ENCODE measurements at regions not wholly inside any gene's neighbourhood (a gene's known extent, or its start where the extent isn't known, plus 50 kb on each side); places are given as distances from the start of the nearest gene placed in this dataset.
"Not testable (repeated sequence)": the region's sequence is repeated elsewhere in the genome, so short reads cannot be mapped to it uniquely, and the experiment has no call there.

DNA sequence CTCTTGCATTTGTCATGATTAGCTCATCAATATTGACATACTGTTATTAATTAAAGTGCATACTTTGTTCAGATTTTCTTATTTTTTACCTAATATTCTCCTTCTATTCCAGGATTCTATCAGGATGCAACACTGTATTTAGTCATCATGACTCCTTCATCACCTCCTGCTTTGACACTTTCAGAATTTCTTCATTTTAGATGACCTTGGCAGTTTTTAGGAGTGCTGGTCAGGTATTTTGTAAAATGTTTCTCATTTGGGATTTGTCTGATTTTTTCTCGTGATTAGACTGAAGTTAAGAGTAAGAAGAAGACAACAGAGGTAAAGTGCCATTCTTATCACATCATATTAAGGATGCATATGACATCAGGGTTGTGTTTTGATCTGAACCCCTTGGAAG, 167.0 kb upstream of the FOXG1 start:
- Histone ChIP-seq H3K4me1 (ENCODE audit: control insufficient read depth, insufficient read depth, low read length) (no peaks in the 10 kb centered on the region), H3K36me3 (ENCODE audit: control insufficient read depth, insufficient read depth, low read length) (no peaks in the 10 kb centered on the region), H3K9ac (ENCODE audit: low read depth, low read length) (no peak overlapping the region), H3K27me3 (ENCODE audit: control insufficient read depth, insufficient read depth, low read length) (no peaks in the 10 kb centered on the region), H3K4me3 (ENCODE audit: low read depth, low read length) (no peak overlapping the region), H3K9me3 (ENCODE audit: control insufficient read depth, insufficient read depth, low read length) (no peaks in the 10 kb centered on the region)

DNA sequence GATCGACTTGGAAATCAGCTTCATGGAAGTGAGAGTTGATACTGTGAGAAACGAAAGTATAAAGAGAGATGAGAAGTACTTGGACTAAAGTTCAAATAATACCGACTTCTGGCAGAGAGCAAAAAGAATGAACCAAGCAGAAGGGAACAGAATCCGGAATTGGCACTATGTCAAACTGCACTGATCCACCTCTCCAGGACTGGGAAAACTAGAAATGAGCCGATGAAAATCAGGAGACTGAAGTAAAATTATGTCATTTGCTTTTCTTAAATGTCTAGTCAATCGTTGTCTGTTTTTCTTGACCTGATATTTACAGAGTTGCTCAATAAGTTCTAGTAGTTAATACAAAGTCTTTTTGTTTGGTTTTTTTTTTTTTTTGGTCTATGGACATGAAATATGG, 163.0 kb upstream of the FOXG1 start:
- Histone ChIP-seq H3K9me3 (ENCODE audit: control insufficient read depth, insufficient read depth, low read length) (no peaks in the 10 kb centered on the region), H3K27me3 (ENCODE audit: control insufficient read depth, insufficient read depth, low read length) (no peaks in the 10 kb centered on the region), H3K9ac (ENCODE audit: low read depth, low read length) (no peak overlapping the region), H3K4me3 (ENCODE audit: low read depth, low read length) (no peak overlapping the region), H3K36me3 (ENCODE audit: control insufficient read depth, insufficient read depth, low read length) (no peaks in the 10 kb centered on the region), H3K4me1 (ENCODE audit: control insufficient read depth, insufficient read depth, low read length) (no peaks in the 10 kb centered on the region)

DNA sequence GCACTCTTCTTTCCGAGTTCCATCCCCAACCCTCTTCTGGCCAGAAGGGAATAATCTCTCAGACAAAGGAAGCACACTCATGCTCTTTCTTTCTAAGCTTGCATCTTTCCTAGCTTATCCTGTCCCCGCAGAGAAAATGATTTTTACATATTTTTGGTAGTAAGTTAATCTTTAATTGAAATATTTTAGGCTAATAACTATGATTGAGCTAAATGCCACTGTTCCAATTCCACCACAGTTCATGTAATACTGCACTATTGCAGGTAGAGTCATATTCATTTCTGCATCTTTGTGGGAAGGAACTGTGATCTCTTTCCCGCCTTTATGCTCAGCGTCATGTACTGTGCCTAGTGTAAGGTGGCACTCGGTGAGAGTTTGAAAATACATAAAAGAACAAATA, 158.9 kb upstream of the FOXG1 start:
- no peaks in the 10 kb centered on the region for H3K9me3 ChIP-seq (ENCODE audit: control insufficient read depth, insufficient read depth, low read length)
- no peak overlapping the region for H3K4me3 ChIP-seq (ENCODE audit: low read depth, low read length)
- H3K27me3 ChIP-seq (ENCODE audit: control insufficient read depth, insufficient read depth, low read length): no peaks in the 10 kb centered on the region
- no peak overlapping the region for H3K9ac ChIP-seq (ENCODE audit: low read depth, low read length)
- no peaks in the 10 kb centered on the region for H3K4me1 ChIP-seq (ENCODE audit: control insufficient read depth, insufficient read depth, low read length)
- H3K36me3 ChIP-seq (ENCODE audit: control insufficient read depth, insufficient read depth, low read length): no peaks in the 10 kb centered on the region

DNA sequence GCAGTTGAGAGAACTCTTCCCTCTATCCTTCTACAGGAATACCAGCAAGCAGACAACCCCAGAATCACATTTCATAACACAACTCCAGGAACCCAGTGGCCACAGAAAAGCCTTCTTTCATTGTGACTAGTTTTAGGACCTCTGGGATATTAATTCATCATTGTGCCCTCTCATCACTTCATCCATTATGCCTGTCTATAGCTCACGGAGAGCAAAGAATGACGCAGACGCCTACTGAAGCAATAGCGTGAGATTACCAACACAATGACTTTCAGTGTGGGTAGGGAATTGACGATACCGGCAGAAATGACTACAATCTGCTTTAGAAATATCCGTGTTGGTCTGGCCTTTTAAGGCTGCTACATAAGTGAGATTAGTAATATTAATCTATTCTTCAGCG, 158.1 kb upstream of the FOXG1 start:
- Histone ChIP-seq H3K4me1 (ENCODE audit: control insufficient read depth, insufficient read depth, low read length) (no peaks in the 10 kb centered on the region), H3K9me3 (ENCODE audit: control insufficient read depth, insufficient read depth, low read length) (no peaks in the 10 kb centered on the region), H3K36me3 (ENCODE audit: control insufficient read depth, insufficient read depth, low read length) (no peaks in the 10 kb centered on the region), H3K27me3 (ENCODE audit: control insufficient read depth, insufficient read depth, low read length) (no peaks in the 10 kb centered on the region), H3K9ac (ENCODE audit: low read depth, low read length) (no peak overlapping the region), H3K4me3 (ENCODE audit: low read depth, low read length) (no peak overlapping the region)

DNA sequence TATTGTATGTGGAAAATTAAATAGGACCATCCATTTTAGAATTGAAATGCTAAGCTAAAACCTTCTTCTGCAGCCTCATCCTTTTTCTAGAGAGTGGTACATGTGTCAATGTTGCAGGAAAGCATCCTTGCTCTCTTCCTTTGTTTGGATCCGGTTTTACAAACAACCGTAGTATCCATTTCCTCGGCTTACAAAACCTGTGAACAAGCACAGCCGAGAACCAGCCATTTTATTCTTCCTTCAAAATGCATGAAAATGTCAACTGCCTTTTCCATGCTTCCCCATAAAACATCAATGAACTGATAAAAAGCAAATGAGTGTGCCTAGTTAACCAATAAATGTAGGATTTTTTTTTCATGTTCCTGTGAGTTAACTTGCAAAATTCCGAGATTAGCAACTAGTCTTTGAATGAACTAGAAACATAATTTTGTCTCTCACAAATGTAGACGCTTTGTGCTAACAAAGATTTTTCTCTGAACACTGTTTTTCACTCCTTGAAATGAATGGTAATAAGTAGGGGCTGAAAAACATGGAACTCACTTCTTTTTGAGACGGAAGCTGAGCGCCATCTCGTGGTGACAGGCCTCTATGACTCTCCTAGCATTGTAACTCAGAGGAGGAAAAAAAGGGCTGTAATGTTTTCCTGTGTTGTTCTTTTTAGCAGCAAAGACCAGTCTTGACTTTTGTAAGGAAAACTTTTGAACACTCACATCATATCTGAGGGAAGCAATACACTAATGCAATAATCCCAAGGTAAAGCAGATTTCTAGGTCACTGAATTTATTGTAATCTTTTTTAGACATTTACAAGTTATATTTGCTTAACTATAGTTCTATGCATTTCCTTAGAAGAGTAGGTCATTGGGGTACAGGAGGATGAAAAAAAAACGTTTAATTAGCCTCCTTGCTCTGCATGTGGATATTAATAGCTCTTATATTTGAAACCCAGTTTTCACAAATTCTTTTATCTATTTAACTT, 157.4 kb upstream of the FOXG1 start:
- no peaks in the 10 kb centered on the region for H3K36me3 ChIP-seq (ENCODE audit: control insufficient read depth, insufficient read depth, low read length)
- H3K4me3 ChIP-seq (ENCODE audit: low read depth, low read length): no peak overlapping the region
- no peak overlapping the region for H3K9ac ChIP-seq (ENCODE audit: low read depth, low read length)
- no peaks in the 10 kb centered on the region for H3K27me3 ChIP-seq (ENCODE audit: control insufficient read depth, insufficient read depth, low read length)
- no peaks in the 10 kb centered on the region for H3K9me3 ChIP-seq (ENCODE audit: control insufficient read depth, insufficient read depth, low read length)
- H3K4me1 ChIP-seq (ENCODE audit: control insufficient read depth, insufficient read depth, low read length): no peaks in the 10 kb centered on the region

DNA sequence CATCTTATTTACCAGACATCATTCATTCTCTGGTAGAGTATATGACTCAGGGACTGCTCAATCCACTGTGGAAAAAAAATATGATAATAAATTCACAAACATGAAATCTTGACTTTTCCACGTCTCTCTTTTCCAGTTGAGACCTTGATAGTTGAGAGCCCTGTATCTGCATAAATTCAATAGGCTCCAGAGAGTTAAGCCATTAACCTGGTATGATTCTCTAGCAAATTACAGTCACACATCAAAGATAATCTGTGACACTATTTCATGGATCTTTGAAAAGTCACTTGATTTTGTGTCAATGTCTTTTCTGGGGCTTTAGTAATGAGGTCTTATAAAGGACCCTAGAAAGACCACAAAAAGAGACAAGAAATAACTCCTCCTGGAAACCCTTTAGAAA, 154.2 kb upstream of the FOXG1 start:
- H3K9ac ChIP-seq (ENCODE audit: low read depth, low read length): no peak overlapping the region
- H3K27me3 ChIP-seq (ENCODE audit: control insufficient read depth, insufficient read depth, low read length): no peaks in the 10 kb centered on the region
- no peak overlapping the region for H3K4me3 ChIP-seq (ENCODE audit: low read depth, low read length)
- no peaks in the 10 kb centered on the region for H3K9me3 ChIP-seq (ENCODE audit: control insufficient read depth, insufficient read depth, low read length)
- H3K4me1 ChIP-seq (ENCODE audit: control insufficient read depth, insufficient read depth, low read length): no peaks in the 10 kb centered on the region
- no peaks in the 10 kb centered on the region for H3K36me3 ChIP-seq (ENCODE audit: control insufficient read depth, insufficient read depth, low read length)

- no peaks in the 10 kb centered on the region for H3K9me3 ChIP-seq (ENCODE audit: control insufficient read depth, insufficient read depth, low read length)
- no peaks in the 10 kb centered on the region for H3K36me3 ChIP-seq (ENCODE audit: control insufficient read depth, insufficient read depth, low read length)
- H3K9ac ChIP-seq (ENCODE audit: low read depth, low read length): no peak overlapping the region
- no peak overlapping the region for H3K4me3 ChIP-seq (ENCODE audit: low read depth, low read length)
- H3K4me1 ChIP-seq (ENCODE audit: control insufficient read depth, insufficient read depth, low read length): no peaks in the 10 kb centered on the region
- no peaks in the 10 kb centered on the region for H3K27me3 ChIP-seq (ENCODE audit: control insufficient read depth, insufficient read depth, low read length)
These were observed 153.1 kb upstream of the FOXG1 start for GRCh38 chr14:28613532-28613931.

GRCh38 chr14:28626780-28627179, 139.8 kb upstream of the FOXG1 start:
- Histone ChIP-seq H3K9me3 (ENCODE audit: control insufficient read depth, insufficient read depth, low read length) (no peaks in the 10 kb centered on the region), H3K36me3 (ENCODE audit: control insufficient read depth, insufficient read depth, low read length) (no peaks in the 10 kb centered on the region), H3K4me1 (ENCODE audit: control insufficient read depth, insufficient read depth, low read length) (no peaks in the 10 kb centered on the region), H3K27me3 (ENCODE audit: control insufficient read depth, insufficient read depth, low read length) (no peaks in the 10 kb centered on the region), H3K9ac (ENCODE audit: low read depth, low read length) (no peak overlapping the region), H3K4me3 (ENCODE audit: low read depth, low read length) (no peak overlapping the region)

GRCh38 chr14:28629328-28630004, 137.1 kb upstream of the FOXG1 start:
- Histone ChIP-seq H3K4me3 (ENCODE audit: low read depth, low read length) (no peak overlapping the region), H3K4me1 (ENCODE audit: control insufficient read depth, insufficient read depth, low read length) (no peaks in the 10 kb centered on the region), H3K9ac (ENCODE audit: low read depth, low read length) (no peak overlapping the region), H3K27me3 (ENCODE audit: control insufficient read depth, insufficient read depth, low read length) (no peaks in the 10 kb centered on the region), H3K9me3 (ENCODE audit: control insufficient read depth, insufficient read depth, low read length) (no peaks in the 10 kb centered on the region), H3K36me3 (ENCODE audit: control insufficient read depth, insufficient read depth, low read length) (no peaks in the 10 kb centered on the region)

DNA sequence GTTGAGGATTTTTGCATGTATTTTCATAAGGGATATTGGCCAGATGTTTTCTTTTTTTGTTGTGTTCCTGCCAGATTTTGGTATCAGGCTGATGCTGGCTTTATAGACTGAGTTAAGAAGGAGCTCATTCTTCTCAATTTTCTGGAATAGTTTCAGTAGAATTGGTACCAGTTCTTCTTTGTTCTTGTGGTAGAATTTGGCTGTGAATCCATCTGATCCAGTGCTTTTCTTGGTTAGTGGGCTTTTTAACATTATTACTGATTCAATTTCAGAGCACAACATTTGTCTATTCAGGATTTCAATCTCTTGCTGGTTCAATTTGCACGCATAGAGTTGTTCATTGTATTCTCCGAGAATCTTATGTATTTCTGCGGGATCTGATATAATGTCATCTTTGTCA, 136.5 kb upstream of the FOXG1 start:
- no peaks in the 10 kb centered on the region for H3K9me3 ChIP-seq (ENCODE audit: control insufficient read depth, insufficient read depth, low read length)
- no peaks in the 10 kb centered on the region for H3K36me3 ChIP-seq (ENCODE audit: control insufficient read depth, insufficient read depth, low read length)
- no peaks in the 10 kb centered on the region for H3K27me3 ChIP-seq (ENCODE audit: control insufficient read depth, insufficient read depth, low read length)
- no peaks in the 10 kb centered on the region for H3K4me1 ChIP-seq (ENCODE audit: control insufficient read depth, insufficient read depth, low read length)
- H3K9ac ChIP-seq (ENCODE audit: low read depth, low read length): no peak overlapping the region
- no peak overlapping the region for H3K4me3 ChIP-seq (ENCODE audit: low read depth, low read length)

GRCh38 chr14:28635387-28635786, 131.2 kb upstream of the FOXG1 start:
- Histone ChIP-seq H3K27me3 (ENCODE audit: control insufficient read depth, insufficient read depth, low read length) (no peaks in the 10 kb centered on the region), H3K36me3 (ENCODE audit: control insufficient read depth, insufficient read depth, low read length) (no peaks in the 10 kb centered on the region), H3K9ac (ENCODE audit: low read depth, low read length) (peak overlapping the region; percentile 26), H3K4me3 (ENCODE audit: low read depth, low read length) (no peak overlapping the region), H3K4me1 (ENCODE audit: control insufficient read depth, insufficient read depth, low read length) (no peaks in the 10 kb centered on the region), H3K9me3 (ENCODE audit: control insufficient read depth, insufficient read depth, low read length) (no peaks in the 10 kb centered on the region)

DNA sequence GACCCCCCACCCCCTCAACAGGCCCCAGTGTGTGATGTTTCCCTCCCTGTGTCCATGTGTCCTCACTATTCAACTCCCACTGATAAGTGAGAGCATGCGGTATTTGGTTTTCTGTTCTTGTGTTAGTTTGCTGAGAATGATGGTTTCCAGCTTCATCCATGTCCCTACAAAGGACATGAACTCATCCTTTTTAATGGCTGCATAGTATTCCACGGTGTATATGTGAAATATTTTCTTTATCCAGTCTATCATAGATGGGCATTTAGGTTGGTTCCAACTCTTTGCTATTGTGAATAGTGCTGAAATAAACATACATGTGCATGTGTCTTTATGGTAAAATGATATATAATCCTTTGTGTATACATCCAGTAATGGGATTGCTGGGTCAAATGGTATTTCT, 130.8 kb upstream of the FOXG1 start:
- not testable (repeated sequence) for H3K4me3 ChIP-seq (ENCODE audit: low read depth, low read length); H3K27me3 ChIP-seq (ENCODE audit: control insufficient read depth, insufficient read depth, low read length); H3K36me3 ChIP-seq (ENCODE audit: control insufficient read depth, insufficient read depth, low read length); H3K9me3 ChIP-seq (ENCODE audit: control insufficient read depth, insufficient read depth, low read length); H3K9ac ChIP-seq (ENCODE audit: low read depth, low read length); H3K4me1 ChIP-seq (ENCODE audit: control insufficient read depth, insufficient read depth, low read length)
